Smooth muscle cell (in vitro differentiated cells): ENCODE measurements at regions not wholly inside any gene's neighbourhood (a gene's known extent, or its start where the extent isn't known, plus 50 kb on each side); places are given as distances from the start of the nearest gene placed in this dataset.

ENCODE experiments used
- DNase-seq: peaks from one replicate; lab custom pipeline; 2025; ENCODE audit not compliant: unreplicated experiment; lab: John Stamatoyannopoulos, UW
- H2AFZ ChIP-seq: fragments of 200-600 bp; sonication (generic); 2 replicates; pipeline ENCODE4 v1.6.0; 2016; ENCODE audit warnings: antibody characterized with exemption, low read depth, mild to moderate bottlenecking
- H3F3A ChIP-seq: fragments of 200-600 bp; sonication (generic); 2 replicates; pipeline ENCODE4 v1.6.0; 2017; ENCODE audit warnings: antibody characterized with exemption, low read depth
- H3K27ac ChIP-seq: fragments of 200-600 bp; sonication (generic); 2 replicates; pipeline ENCODE4 v1.5.1; 2016; ENCODE audit warnings: low read depth, mild to moderate bottlenecking
- H3K27me3 ChIP-seq: fragments of 200-600 bp; sonication (generic); 2 replicates; pipeline ENCODE4 v1.6.1; 2016; ENCODE audit warnings: low read depth, mild to moderate bottlenecking
- H3K36me3 ChIP-seq: fragments of 200-600 bp; sonication (generic); 2 replicates; pipeline ENCODE4 v1.5.1; 2016; ENCODE audit warnings: low read depth
- H3K4me1 ChIP-seq: fragments of 200-600 bp; sonication (generic); 2 replicates; pipeline ENCODE4 v1.5.1; 2016; ENCODE audit warnings: low read depth
- H3K4me2 ChIP-seq: fragments of 200-600 bp; sonication (generic); 2 replicates; pipeline ENCODE4 v1.6.0; 2016; ENCODE audit warnings: mild to moderate bottlenecking
- H3K4me3 ChIP-seq: fragments of 200-600 bp; sonication (generic); 2 replicates; pipeline ENCODE4 v1.5.1; 2016; ENCODE audit warnings: mild to moderate bottlenecking
- H3K79me2 ChIP-seq: fragments of 200-600 bp; sonication (generic); 2 replicates; pipeline ENCODE4 v1.6.0; 2016; ENCODE audit warnings: low read depth, mild to moderate bottlenecking
- H3K9ac ChIP-seq: fragments of 200-600 bp; sonication (generic); 2 replicates; pipeline ENCODE4 v1.6.0; 2016; ENCODE audit warnings: low read depth
- H3K9me3 ChIP-seq: fragments of 200-600 bp; sonication (generic); replicated peaks from 2 replicates; pipeline ENCODE4 v1.5.1; 2016; ENCODE audit warnings: low read depth
- H4K20me1 ChIP-seq: fragments of 200-600 bp; sonication (generic); 2 replicates; pipeline ENCODE4 v1.6.0; 2016; ENCODE audit warnings: low read depth
- CTCF ChIP-seq: fragments of 200-600 bp; sonication (generic); IDR thresholded peaks from 2 replicates; pipeline ENCODE4 v1.5.1; 2017; ENCODE audit warnings: borderline replicate concordance, mild to moderate bottlenecking, antibody characterized with exemption; ENCODE audit not compliant: insufficient read depth, poor library complexity, severe bottlenecking
- WGBS: methylation state at CpG from one replicate; pipeline ENCODE4 v1.1.7; 2016; ENCODE audit warnings: low lambda C conversion rate; 5-methylcytosine and 5-hydroxymethylcytosine counted together

- no peaks in the 10 kb centered on the region for H3K9me3 ChIP-seq
- no peak for TF ChIP-seq CTCF
- no peaks in the 10 kb centered on the region for H3K27me3 ChIP-seq
- no peak overlapping the region for H3K27ac ChIP-seq
- no peaks in the 10 kb centered on the region for H3K36me3 ChIP-seq
- H3K4me3 ChIP-seq, result no peak overlapping the region
- H3K4me1 ChIP-seq, result no peaks in the 10 kb centered on the region
- H3F3A ChIP-seq, result no peaks in the 10 kb centered on the region
- WGBS, result 71% methylated on average over 7 of the region's 7 CpGs
- DNase-seq, result no peak
- H3K79me2 ChIP-seq, result no peaks in the 10 kb centered on the region
- H3K4me2 ChIP-seq, result no peak overlapping the region
- H3K9ac ChIP-seq, result no peak overlapping the region
- no peaks in the 10 kb centered on the region for H4K20me1 ChIP-seq
- H2AFZ ChIP-seq, result no peak overlapping the region
These were observed 532.4 kb upstream of the NBEA start for GRCh38 chr13:34409496-34410182.

- no peaks in the 10 kb centered on the region for H3K4me1 ChIP-seq
- WGBS, result 78% methylated on average over 4 of the region's 4 CpGs
- H3K4me2 ChIP-seq, result no peak overlapping the region
- no peaks in the 10 kb centered on the region for H4K20me1 ChIP-seq
- no peaks in the 10 kb centered on the region for H3F3A ChIP-seq
- H3K9ac ChIP-seq, result no peak overlapping the region
- no peaks in the 10 kb centered on the region for H3K36me3 ChIP-seq
- no peak for TF ChIP-seq CTCF
- H3K79me2 ChIP-seq, result no peaks in the 10 kb centered on the region
- DNase-seq, result no peak
- H2AFZ ChIP-seq, result no peak overlapping the region
- no peak overlapping the region for H3K4me3 ChIP-seq
- no peak overlapping the region for H3K27ac ChIP-seq
- no peaks in the 10 kb centered on the region for H3K9me3 ChIP-seq
- no peaks in the 10 kb centered on the region for H3K27me3 ChIP-seq
These were observed 531.4 kb upstream of the NBEA start for GRCh38 chr13:34410678-34411077.

GRCh38 chr13:34411177-34411576 lies 530.9 kb upstream of the NBEA start:
- H3K9ac ChIP-seq, result no peak overlapping the region
- H3K27me3 ChIP-seq, result no peaks in the 10 kb centered on the region
- H3K4me1 ChIP-seq, result no peaks in the 10 kb centered on the region
- WGBS, result 100% methylated on average over 1 of the region's 1 CpG
- H2AFZ ChIP-seq, result no peak overlapping the region
- H3K27ac ChIP-seq, result no peak overlapping the region
- no peak overlapping the region for H3K4me3 ChIP-seq
- no peaks in the 10 kb centered on the region for H3K79me2 ChIP-seq
- no peaks in the 10 kb centered on the region for H3K36me3 ChIP-seq
- no peak overlapping the region for H3K4me2 ChIP-seq
- TF ChIP-seq CTCF, result no peak
- no peaks in the 10 kb centered on the region for H3K9me3 ChIP-seq
- no peak for DNase-seq
- no peaks in the 10 kb centered on the region for H4K20me1 ChIP-seq
- H3F3A ChIP-seq, result no peaks in the 10 kb centered on the region

GRCh38 chr13:34411894-34412293 lies 530.2 kb upstream of the NBEA start:
- Histone ChIP-seq H3K9ac (no peak overlapping the region), H4K20me1 (no peaks in the 10 kb centered on the region), H3K4me3 (no peak overlapping the region), H3K36me3 (no peaks in the 10 kb centered on the region), H3K9me3 (no peaks in the 10 kb centered on the region), H2AFZ (no peak overlapping the region), H3F3A (no peaks in the 10 kb centered on the region), H3K4me2 (no peak overlapping the region), H3K4me1 (no peaks in the 10 kb centered on the region), H3K79me2 (no peaks in the 10 kb centered on the region), H3K27me3 (no peaks in the 10 kb centered on the region), H3K27ac (no peak overlapping the region)
- no peak for DNase-seq
- 84% methylated on average over 4 of the region's 4 CpGs for WGBS
- TF ChIP-seq CTCF, result no peak
